GM18951 (cell line): ENCODE measurements at regions not wholly inside any gene's neighbourhood (a gene's known extent, or its start where the extent isn't known, plus 50 kb on each side); places are given as distances from the start of the nearest gene placed in this dataset.
"Not testable (repeated sequence)": the region's sequence is repeated elsewhere in the genome, so short reads cannot be mapped to it uniquely, and the experiment has no call there.

Experiments used
- POLR2A ChIP-seq: IDR thresholded peaks from 4 replicates; pipeline ENCODE4 v1.6.1; 2011; ENCODE audit warnings: mild to moderate bottlenecking; ENCODE audit not compliant: insufficient read length, insufficient read depth; ENCODE audit errors: extremely low read depth
- in situ Hi-C: fragments of 300-500 bp; cut with MboI; formaldehyde crosslinking; loops from one replicate; pipeline ENCODE4 v1.12.0; 2022; ENCODE audit warnings: low sequenced_read_pairs, mixed read lengths, inconsistent platforms; ENCODE audit not compliant: unreplicated experiment

- no peak for TF ChIP-seq POLR2A
- in situ Hi-C loops = no loop called here
Measured at GRCh38 chr16:10318798-10319500, 66.9 kb upstream of the ATF7IP2 start.

GRCh38 chr16:10321407-10322387 lies 64.2 kb upstream of the ATF7IP2 start:
- in situ Hi-C loops = no loop called here
- no peak for TF ChIP-seq POLR2A

DNA sequence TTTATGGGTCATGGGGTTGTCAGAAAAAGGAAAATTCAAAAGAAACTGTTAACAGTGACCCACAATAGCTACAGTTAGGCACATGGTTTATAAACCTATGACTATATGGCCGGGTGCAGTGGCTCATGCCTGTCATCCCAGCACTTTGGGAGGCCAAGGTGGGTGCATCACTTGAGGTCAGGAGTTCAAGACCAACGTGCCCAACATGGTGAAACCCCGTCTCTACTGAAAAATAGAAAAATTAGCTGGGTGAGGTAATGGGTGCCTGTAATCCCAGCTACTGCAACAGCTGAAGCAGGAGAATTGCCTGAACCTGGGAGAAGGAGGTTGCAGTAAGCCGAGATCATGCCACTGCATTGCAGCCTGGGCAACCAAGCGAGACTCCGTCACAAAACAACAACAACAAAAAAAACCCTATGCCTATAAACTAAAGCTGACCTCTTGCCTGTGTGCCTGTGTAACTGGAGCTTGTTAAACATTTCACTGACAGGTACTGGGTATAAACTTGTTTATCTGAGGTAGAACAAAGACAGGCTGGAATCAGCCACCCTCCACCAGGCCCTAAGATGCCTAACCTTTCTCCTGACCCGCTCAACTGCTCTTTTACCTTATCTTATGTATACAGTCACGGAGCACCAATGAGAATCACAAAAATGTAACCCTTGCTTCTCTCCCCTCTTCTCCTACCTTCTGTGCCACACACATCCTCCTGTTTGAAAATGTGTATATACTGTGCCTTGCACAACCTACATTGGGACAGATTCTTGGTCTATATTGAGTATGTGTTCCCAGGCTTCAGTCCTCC lies 62.9 kb upstream of the ATF7IP2 start:
- in situ Hi-C loops = no loop called here
- no peak for TF ChIP-seq POLR2A

DNA sequence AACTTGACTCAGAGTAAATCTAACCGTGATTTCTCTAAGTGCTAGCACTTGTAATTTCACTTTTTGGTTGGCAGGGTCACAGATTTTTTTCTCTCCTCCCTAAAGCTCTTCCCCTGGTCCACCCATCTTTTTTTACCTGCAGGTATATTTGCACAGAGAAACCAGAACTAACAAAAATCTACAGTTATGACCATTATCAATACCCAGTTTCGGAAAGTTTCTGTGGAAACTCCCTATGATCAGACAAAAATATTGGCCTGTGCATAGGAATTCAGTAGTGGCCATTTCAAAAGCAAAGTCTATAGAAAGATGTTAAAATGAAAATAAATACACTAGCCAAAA lies 62.4 kb upstream of the ATF7IP2 start:
- in situ Hi-C loops = no loop called here
- TF ChIP-seq POLR2A = no peak

DNA sequence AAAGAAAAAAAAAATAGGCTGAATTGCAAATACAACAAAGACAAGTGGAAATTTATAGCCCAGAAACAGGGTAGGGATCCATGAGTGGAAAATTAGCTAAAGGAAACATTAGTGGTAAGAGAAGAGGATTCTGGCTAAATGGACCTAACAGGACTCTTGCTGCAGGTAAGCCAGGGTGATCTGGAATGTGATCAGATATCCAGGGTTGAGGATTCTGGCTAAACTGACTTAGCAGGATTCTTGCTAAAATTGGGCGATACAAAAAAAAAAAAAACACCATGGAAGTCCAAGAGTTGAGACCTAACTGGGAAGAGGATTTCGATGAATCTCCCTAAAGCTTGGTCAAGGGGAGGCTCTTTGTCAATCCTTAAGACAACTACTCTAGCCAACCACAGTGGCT lies 61.7 kb upstream of the ATF7IP2 start:
- in situ Hi-C loops = no loop called here
- TF ChIP-seq POLR2A = no peak

DNA sequence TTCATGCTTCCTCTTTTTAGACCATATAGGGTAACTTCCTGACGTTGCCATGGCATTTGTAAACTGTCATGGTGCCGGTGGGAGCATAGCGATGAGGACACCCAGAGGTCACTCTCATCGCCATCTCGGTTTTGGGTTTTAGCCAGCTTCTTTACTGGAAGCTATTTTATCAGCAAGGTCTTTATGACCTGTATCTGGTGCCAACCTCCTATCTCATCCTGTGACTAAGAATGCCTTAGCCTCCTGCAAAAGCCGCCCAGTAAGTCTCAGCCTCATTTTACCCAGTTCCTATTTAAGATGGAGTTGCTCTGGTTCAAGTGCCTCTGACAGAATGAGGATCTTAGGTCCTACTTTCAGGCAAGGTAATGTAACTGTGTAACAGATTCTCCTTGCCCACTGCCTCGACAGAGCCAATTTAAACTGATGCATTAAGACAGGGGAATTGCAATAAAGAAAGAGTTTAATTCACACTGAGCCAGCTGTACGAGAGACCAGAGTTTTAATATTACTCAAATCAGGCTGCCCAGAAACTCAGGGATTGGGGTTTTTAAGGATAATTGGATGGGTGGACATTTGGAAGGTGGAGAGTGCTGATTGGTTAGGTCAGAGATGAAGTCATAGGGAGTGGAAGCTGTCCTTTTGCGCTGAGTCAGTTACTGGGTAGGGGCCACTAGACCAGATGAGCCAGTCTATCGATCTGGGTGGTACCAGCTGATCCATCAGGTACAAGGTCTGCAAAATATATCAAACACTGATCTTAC lies 59.9 kb upstream of the ATF7IP2 start:
- in situ Hi-C loops = no loop called here
- no peak for TF ChIP-seq POLR2A

- no peak for TF ChIP-seq POLR2A
Measured at GRCh38 chr16:10326647-10327046, 59.2 kb upstream of the ATF7IP2 start.

GRCh38 chr16:10328291-10328690 lies 57.6 kb upstream of the ATF7IP2 start:
- in situ Hi-C loops = not testable (repeated sequence)

More at GRCh38 chr16:10326647-10327046, 59.2 kb upstream of the ATF7IP2 start:
- in situ Hi-C loops = no loop called here

- in situ Hi-C loops = no loop called here
- TF ChIP-seq POLR2A = no peak
Measured at GRCh38 chr16:10332241-10332640, 53.6 kb upstream of the ATF7IP2 start.

GRCh38 chr16:10332775-10333174 lies 53.1 kb upstream of the ATF7IP2 start:
- in situ Hi-C loops = no loop called here
- TF ChIP-seq POLR2A = no peak

DNA sequence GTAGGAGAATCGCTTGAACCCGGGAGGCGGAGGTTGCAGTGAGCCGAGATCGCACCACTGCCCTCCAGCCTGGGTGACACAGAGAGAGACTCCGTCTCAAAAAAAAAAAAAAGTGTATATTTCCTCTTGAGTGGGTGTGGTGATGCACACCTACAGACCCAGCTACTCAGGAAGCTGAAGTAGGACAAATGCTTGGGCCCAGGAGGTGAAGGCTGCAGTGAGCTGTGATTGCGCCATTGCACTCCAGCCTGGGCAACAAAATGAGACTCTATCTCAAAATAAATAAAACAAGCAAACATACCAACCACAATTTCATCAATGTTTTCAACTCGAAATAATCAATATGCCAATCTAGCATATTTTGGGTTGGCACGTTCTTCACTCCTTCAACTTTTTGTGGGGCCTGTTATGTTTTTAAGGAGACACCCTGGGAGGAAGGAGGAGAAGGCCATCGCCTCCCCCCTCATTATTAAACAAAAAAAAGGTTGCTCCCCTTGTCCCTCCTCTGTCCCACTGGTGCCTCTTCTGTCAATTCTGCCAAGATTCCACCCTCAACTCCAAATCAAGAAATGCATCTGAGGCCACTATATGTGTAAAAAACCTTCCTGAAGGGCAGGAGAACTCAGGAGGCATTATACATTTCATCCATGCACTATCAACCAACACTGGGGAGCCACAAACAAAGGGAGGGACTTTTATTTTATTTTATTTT lies 52.4 kb upstream of the ATF7IP2 start:
- in situ Hi-C loops = no loop called here
- no peak for TF ChIP-seq POLR2A

GRCh38 chr16:10335681-10336080 lies 50.2 kb upstream of the ATF7IP2 start:
- in situ Hi-C loops = no loop called here
- no peak for TF ChIP-seq POLR2A
